Effector CD4-positive, alpha-beta T cell (primary cell): ENCODE measurements at regions not wholly inside any gene's neighbourhood (a gene's known extent, or its start where the extent isn't known, plus 50 kb on each side); places are given as distances from the start of the nearest gene placed in this dataset.

Source experiments
- DNase-seq: peaks from one replicate; pipeline ENCODE4 v3.0.0-alpha.2; 2020

GRCh38 chr22:27635435-27635834 lies 166.1 kb downstream of the MN1 start:
- no peak for DNase-seq

- DNase-seq, result no peak
Observed at GRCh38 chr22:27635852-27636251, 165.7 kb downstream of the MN1 start.

- no peak for DNase-seq
Observed at GRCh38 chr22:27636716-27637508, 164.6 kb downstream of the MN1 start.

GRCh38 chr22:27637604-27638003 lies 164.0 kb downstream of the MN1 start:
- no peak for DNase-seq

GRCh38 chr22:27638329-27639233 lies 163.0 kb downstream of the MN1 start:
- no peak for DNase-seq

GRCh38 chr22:27639248-27640086 lies 162.1 kb downstream of the MN1 start:
- no peak for DNase-seq

GRCh38 chr22:27641049-27641795 lies 160.3 kb downstream of the MN1 start:
- no peak for DNase-seq

GRCh38 chr22:27642104-27642800 lies 159.3 kb downstream of the MN1 start:
- DNase-seq, result no peak

GRCh38 chr22:27643907-27644306 lies 157.6 kb downstream of the MN1 start:
- DNase-seq, result no peak

GRCh38 chr22:27644566-27644965 lies 157.0 kb downstream of the MN1 start:
- no peak for DNase-seq

- DNase-seq, result no peak
Observed at GRCh38 chr22:27647540-27647939, 154.0 kb downstream of the MN1 start.

- DNase-seq, result no peak
Observed at GRCh38 chr22:27648074-27648473, 153.5 kb downstream of the MN1 start.

- DNase-seq, result no peak
Observed at GRCh38 chr22:27648853-27649252, 152.7 kb downstream of the MN1 start.

GRCh38 chr22:27650572-27650971 lies 151.0 kb downstream of the MN1 start:
- DNase-seq, result no peak

GRCh38 chr22:27650985-27651384 lies 150.6 kb downstream of the MN1 start:
- DNase-seq, result no peak

- no peak for DNase-seq
Observed at GRCh38 chr22:27651486-27651885, 150.1 kb downstream of the MN1 start.

- no peak for DNase-seq
Observed at GRCh38 chr22:27654546-27655445, 146.8 kb downstream of the MN1 start.

- DNase-seq, result no peak
Observed at GRCh38 chr22:27655582-27656185, 145.9 kb downstream of the MN1 start.

- DNase-seq, result no peak
Observed at GRCh38 chr22:27656970-27657369, 144.6 kb downstream of the MN1 start.

- DNase-seq, result no peak
Observed at GRCh38 chr22:27660306-27660705, 141.2 kb downstream of the MN1 start.
